Renal pelvis (tissue), 1 donor: ENCODE measurements at regions not wholly inside any gene's neighbourhood (a gene's known extent, or its start where the extent isn't known, plus 50 kb on each side); places are given as distances from the start of the nearest gene placed in this dataset.
A peak's percentile ranks its signal among the peaks of the same experiment; 100 is the strongest.
"Not testable (repeated sequence)": the region's sequence is repeated elsewhere in the genome, so short reads cannot be mapped to it uniquely, and the experiment has no call there.

Experiments
- DNase-seq: peaks from one replicate; pipeline ENCODE4 v3.0.0-alpha.2; 2013

DNA sequence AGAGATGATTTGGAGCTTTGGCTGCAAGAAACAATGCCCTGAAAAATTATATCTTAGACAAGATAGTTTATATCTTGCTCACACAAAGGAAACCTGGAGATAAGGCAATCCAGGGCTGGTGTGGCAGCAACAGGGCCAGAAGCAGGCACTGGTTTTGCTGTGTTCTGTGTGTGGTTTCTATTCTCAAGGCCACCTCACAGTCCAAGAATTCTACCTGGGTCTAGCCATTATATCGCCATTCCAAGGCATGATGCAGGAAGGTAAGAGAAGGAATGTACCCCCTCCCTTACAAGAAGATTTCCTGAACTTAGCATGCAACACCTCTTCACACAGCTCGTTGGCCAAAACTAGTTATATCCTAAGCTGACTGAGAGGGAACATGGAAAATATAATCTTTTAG is 74.5 kb upstream of the MEGF10 start:
- DNase-seq = no peak

DNA sequence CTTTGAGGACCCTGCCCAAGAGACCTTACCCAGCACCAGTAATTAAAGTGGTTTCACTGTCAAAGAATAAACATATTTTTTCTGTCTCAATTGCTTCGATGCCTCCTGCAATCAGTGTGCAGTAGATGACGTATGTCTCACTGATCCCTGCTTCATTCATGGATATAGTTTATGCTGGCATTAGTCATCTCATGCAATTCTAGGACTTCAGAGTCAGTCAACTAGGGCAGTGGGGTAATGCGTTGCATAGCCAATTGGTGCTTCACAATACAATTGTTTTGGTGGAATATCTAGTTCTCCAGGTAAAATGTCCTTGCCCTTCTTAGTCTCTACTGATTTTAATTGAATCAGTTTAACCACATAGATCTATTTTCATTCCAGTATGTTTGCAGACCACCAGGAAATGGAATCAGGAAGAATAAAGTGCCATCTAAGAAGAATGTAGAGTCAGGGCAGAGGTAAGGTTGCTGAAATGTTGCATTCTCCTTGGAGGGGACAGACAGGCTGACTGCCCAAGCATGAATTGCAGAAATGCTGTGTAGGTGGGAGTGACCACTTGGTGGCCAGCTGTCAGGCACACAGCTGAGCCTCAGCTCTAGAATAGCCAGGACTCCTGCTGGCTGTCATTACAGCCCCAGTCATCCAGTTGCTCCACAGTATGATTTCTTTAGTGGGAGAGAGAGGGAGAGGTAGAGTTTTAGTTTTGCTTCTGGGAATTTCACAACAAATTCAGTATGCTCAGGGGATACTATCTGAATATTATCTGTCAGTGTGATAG is 73.5 kb upstream of the MEGF10 start:
- peak; percentile 20 for DNase-seq

DNA sequence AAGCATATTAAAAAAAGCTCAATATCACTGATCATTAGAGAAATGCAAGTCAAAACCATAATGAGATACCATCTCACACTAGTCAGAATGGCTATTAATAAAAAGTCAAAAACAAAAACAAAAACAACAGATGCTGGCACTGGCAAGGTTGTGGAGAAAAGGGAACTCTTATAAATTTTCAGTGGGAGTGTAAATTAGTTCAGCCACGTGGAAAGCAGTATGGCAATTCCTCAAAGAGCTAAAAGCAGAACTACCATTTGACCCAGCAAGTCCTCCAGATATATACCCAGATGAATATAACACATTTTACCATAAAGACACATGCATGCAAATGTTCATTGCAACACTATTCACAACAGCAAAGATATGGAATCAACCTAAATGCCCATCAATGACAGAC is 68.7 kb upstream of the MEGF10 start:
- not testable (repeated sequence) for DNase-seq

DNA sequence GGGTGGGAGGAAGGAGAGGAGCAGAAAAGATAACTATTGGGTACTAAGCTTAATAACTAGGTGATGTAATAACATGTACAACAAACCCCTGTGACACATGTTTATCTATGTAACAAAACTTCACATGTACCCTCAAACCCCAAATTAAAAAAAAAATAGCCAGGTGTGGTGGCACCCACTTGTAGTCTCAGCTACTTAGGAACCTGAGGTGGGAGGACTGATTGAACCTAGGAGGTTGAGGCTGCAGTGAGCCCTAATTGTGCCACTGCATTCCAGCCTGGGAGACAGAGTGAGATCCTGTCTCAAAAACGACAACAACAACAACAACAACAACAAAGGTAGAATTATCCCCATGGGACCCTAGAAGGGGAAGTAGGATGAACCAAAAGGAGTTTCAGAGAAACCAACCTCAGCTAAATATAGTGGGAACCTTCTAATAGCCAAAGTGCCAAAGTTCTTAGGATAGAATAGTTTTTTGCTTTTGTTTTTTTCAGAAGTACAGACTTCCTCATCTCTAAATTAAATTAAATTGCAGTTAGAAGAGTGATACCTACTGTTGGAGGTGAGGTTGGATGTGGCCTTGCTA is 67.9 kb upstream of the MEGF10 start:
- not testable (repeated sequence) for DNase-seq

DNA sequence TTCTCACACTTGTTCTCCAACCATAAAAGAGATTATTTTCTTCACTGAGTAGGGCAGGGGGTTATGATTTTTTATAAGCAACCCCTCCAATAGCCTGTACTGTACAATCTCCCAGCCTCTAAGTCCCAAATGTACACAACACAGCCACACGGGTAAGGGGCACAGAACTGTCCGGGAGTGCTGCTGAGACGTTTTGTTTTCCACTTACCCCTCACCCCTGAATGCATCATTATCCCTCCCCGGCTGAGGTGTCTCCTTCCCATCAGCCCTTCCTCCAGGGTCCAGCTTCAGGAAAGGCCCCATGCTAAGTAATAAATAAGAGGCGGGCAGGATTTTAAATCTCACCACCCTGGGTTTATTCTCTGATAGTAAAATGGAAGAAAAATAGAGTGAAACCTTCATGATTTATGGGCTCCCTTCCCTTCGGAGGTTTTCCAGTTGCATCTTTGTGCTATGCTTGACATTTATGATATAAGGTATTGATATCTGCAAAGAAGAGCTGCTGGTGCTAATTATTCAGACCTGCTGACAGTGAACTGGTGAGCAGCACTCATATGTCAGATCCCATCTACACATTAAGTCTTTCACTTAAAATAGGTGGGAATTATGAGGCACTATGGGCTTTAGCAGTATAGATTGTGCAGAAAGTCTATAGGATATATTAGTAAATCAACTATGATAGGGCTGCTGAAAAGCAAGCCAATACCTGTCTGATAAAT is 67.2 kb upstream of the MEGF10 start:
- no peak for DNase-seq

DNA sequence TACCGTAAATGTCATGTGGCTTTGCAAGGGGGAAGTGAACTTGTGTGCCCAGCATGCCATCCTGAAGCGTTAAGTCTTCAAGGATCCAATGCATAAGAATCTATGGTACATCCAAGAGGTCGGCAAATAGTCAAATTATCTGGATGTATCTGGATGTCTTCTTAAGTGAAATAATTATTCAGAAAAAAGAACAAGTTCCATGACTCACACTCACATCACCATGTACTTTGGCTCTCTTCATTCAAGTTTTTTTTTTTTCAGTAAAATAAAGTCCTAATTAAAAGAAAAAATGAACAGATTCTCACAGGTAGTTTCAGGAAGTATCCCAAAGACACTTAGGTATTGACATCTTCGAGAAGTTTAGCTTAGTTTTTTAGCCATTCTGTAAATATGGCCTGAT is 62.7 kb upstream of the MEGF10 start:
- DNase-seq = no peak

DNA sequence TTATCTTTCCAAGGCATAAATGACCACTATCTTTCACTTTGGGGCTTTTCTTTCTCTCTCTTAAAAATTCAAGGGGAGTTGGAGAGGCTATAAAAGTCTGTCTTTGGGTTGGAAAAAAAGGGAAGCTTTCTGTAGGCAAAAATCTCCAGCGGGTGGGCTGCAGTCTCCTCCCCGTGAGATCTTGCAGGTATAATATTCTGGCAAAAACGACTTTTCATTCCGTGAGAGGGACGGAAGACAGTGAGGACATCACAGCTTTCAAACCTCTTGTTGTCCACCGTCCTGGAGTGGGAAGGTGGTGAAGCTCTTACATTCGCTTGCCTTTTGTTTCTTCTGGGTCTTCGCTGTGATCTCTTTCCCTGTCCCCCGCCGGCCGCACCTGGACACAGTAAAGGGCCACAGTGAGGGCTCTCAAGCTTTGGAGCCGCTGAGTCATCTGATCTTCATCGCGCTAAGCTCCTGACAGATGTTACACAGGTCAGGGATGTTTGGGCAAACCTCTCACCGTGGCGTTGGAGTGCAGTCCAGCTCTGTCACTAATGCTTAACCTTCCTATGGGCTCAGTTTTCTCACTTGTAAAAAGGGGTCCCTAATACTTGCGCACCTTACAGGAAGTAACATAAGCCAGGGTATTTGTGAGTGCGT is 61.9 kb upstream of the MEGF10 start:
- DNase-seq = peak; percentile 14

DNA sequence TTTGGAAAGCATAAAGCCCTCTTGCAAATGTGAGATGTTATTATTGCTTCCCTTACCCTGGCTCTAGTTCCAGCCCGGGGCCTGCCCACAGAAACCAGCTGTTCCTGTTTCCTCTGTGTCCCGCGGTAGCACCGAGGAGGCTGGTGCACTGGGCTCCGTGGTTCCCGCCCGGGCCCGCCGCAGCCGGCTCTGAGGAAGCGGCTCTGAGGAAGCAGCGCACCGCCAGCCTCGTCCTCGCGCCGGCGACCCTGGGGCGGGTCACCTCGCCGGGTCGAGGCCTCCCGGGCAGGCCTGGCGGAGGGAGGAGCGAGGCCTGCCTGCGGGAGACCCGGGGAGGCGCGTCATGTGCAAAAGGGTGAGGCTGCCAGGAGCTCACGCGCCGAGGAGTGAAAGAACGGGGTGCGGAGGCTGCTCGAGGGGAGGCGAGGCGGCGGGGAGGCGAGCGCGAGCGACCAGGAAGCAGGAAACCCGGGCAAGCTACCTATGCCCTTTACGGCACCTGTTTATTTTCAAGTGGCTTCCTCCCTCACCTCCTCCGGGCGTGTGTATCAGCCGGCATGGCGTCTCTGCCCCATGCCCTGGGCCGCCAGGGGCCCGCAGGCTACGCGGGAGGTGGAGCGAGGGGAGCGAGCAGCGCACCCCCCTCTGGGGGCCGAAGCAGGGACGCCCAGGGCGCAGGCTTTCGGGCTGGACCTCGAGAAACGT is 61.3 kb upstream of the MEGF10 start:
- peak; percentile 36 for DNase-seq

DNA sequence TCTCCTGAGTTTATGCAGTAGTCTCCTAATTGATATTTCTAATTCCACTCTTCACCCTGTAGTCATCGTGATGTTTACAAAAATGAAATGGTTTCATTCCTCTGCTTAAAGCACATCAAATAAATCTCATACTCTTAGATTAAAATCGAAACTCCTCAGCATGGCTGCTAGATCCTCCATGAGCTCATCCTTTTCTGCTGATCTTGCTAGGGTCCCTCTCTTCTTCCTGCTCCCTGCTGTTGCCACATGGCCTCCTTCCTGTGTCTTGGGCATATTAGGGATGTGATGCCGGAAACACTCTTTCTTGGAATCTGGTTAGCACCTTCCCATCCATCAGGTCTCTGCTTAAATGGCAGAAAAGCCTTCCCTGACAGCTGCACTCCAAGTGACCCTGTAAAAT is 59.5 kb upstream of the MEGF10 start:
- no peak for DNase-seq

DNA sequence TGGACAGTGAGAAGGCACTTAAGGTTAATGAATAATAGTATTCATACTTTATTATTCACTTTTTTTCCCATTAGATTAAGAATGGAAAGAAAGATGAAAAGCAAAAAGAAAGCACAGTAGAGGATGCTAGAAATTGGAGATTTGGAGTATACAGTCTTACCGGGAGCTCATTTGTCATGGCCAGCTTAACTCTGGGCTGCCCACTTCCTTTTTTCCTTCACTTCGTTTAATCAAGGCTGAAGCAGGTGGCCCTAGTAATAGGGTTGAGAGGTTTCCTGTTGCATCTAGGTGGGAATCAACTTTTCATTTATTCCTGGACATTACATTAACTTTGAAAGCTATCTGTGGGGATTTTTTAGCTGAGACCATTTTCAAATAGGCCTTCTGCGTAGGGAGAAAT is 57.0 kb upstream of the MEGF10 start:
- DNase-seq = no peak

DNA sequence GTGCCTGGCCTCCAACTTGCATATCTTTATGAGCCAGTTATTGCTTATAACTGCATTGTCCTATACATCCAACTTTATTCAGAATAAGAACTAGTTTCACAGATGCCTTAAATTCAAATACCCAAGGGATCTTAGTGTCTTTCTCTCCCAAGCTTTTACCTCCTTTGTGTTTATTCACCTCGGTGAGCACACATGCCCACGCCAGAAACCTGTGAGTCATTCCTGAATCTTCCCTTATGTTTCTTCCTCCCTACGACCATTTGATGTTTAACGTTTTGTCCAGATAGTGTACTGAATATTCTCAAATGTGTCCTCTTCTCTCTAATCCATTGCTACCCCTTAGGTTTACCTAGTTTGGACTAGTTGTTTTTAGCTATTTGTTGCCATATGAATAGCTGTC is 55.5 kb upstream of the MEGF10 start:
- no peak for DNase-seq

DNA sequence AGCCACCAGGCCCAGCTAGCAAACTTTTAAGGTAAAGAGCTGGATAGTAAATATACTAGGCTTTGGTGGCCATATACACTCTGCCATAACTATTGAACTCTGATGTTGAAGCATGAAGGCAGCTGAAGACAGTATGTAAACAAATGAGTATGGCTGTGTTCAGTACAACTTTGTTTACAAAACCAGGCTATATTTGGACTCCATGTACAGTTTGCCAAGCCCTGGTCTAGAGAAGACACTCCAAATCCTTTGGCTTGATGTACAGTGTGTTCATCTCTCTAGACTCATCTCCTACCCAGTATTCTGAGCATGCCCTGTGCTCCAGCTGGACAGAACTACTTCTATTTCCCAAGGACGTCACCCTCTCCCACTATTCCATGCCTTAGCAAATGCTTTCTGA is 54.3 kb upstream of the MEGF10 start:
- no peak for DNase-seq
